ENCODE measurements at regions not wholly inside any gene's neighbourhood (a gene's known extent, or its start where the extent isn't known, plus 50 kb on each side); places are given as distances from the start of the nearest gene placed in this dataset.

DNA sequence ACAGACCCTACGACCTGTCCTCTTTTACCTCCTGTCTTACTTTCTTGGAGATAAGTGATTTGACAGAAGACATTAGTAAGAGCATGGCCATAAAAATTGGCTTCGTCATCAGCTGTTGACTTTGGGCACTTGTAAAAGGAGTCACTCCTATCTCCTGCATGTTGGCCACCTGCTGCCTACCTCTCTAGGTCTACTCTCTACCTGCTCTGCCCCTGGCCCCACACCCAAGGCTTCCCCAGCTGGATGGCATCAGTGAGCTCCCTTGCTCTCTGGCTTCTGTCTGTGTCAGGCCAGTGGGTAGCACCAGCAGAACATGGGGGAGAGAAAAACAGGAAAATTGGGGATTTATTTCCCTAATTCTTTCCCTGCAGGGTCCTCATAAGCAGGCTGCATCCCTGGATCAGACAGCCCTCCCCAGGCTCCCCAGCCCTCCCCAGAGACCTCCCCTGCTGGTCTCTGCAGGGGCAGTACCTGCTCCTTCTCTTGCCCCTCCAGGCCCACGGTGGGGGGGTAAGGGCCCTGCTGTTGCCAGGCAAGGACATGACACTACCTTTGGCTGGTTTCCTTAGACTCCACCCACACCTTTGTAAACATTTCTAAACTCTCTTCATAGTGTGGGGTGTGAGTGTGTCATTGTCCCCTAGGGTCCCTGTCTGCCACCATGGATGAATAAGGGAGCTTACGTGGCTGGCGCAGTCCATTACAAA is 157.0 kb upstream of the NECTIN1 start:
- intact Hi-C loops (cut with micrococcal nuclease) = no loop called here
- Mint-ChIP-seq H3K27me3 (ENCODE audit: low read depth) (peaks cover 5% of the 10 kb centered on the region), H3K4me1 (ENCODE audit: low read depth) (no peaks in the 10 kb centered on the region), H3K4me3 (no peak overlapping the region), H3K27ac (no peak overlapping the region), H3K9me3 (no peaks in the 10 kb centered on the region), H3K36me3 (ENCODE audit: low read depth) (no peaks in the 10 kb centered on the region)
- DNase-seq = no peak
- CTCF ChIA-PET = no interaction called here

- Mint-ChIP-seq H3K4me1 (ENCODE audit: low read depth) (no peaks in the 10 kb centered on the region), H3K4me3 (no peak overlapping the region), H3K27ac (no peak overlapping the region), H3K9me3 (no peaks in the 10 kb centered on the region), H3K36me3 (ENCODE audit: low read depth) (no peaks in the 10 kb centered on the region), H3K27me3 (ENCODE audit: low read depth) (peaks cover 5% of the 10 kb centered on the region)
- CTCF ChIA-PET = no interaction called here
- intact Hi-C loops (cut with micrococcal nuclease) = no loop called here
- no peak for DNase-seq
Measured at GRCh38 chr11:119885067-119885466, 156.1 kb upstream of the NECTIN1 start.

DNA sequence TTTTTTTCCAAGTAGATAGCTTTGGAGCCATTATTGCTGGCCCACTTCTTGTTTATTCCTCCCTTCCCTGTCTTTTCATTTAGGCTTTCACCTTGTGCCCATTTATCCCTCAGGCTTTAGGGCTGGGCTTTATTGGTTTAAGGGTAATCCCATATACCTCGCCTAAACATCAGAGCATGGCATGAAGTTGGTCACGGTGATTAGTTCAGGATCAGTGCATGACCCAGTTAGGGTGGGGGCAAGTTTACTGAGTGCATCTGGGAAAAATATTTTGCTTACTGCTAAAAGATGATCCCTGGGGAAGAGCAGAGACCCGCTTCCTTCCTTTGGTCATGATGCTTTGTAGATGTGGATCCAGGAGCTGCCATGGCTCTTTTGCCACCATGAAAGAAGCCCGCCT is 153.3 kb upstream of the NECTIN1 start:
- Mint-ChIP-seq H3K9me3 (no peaks in the 10 kb centered on the region), H3K4me1 (ENCODE audit: low read depth) (no peaks in the 10 kb centered on the region), H3K27ac (no peak overlapping the region), H3K27me3 (ENCODE audit: low read depth) (peaks cover 9% of the 10 kb centered on the region), H3K4me3 (no peak overlapping the region), H3K36me3 (ENCODE audit: low read depth) (no peaks in the 10 kb centered on the region)
- DNase-seq = no peak
- CTCF ChIA-PET = no interaction called here
- intact Hi-C loops (cut with micrococcal nuclease) = no loop called here

DNA sequence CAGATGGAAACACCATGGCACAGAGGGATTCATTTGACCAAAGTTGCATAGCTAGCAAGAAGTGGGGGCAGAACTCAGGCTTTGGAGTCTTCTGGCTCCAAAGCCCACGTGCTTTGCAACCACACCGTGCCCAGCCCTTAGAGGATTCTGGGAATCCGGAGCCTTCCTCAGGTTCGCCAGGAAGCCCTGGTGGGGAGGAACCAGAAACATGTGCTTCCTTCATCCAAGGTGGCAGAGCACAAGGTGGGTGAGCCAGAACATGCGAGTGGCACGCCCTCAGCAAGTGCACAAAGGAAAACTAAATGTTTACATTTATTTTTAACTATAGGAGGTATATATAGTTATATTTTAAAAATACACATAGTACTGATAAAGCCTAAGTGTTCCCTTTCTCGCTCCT is 151.9 kb upstream of the NECTIN1 start:
- intact Hi-C loops (cut with micrococcal nuclease) = no loop called here
- H3K4me1 Mint-ChIP-seq (ENCODE audit: low read depth) = no peaks in the 10 kb centered on the region
- no peak for DNase-seq
- no peak overlapping the region for H3K4me3 Mint-ChIP-seq
- H3K27ac Mint-ChIP-seq = no peak overlapping the region
- no peaks in the 10 kb centered on the region for H3K9me3 Mint-ChIP-seq
- H3K36me3 Mint-ChIP-seq (ENCODE audit: low read depth) = no peaks in the 10 kb centered on the region
- CTCF ChIA-PET = no interaction called here
- peaks cover 9% of the 10 kb centered on the region for H3K27me3 Mint-ChIP-seq (ENCODE audit: low read depth)

DNA sequence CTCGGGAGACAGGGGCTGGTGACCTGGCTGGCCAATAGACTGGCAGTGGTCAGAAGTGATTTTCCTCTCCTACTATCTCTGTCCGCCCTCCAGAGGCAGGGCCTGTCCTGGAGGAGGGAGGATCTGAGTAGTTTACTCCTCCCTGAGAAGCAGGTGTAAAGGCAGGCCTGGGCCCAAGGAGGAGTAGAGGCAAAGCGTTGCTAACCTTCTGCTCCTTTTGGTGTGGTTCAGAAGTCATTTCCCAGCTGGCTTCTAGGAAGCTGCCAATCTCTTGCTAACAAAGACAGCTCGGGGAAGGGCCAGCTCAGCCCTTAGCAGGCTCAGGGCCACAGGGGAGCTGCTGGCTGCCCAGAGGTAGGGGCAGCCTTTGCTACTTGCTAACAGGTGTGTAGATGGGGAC is 151.1 kb upstream of the NECTIN1 start:
- H3K27me3 Mint-ChIP-seq (ENCODE audit: low read depth) = peaks cover 6% of the 10 kb centered on the region
- H3K9me3 Mint-ChIP-seq = no peaks in the 10 kb centered on the region
- no peaks in the 10 kb centered on the region for H3K36me3 Mint-ChIP-seq (ENCODE audit: low read depth)
- H3K27ac Mint-ChIP-seq = no peak overlapping the region
- CTCF ChIA-PET = no interaction called here
- H3K4me3 Mint-ChIP-seq = no peak overlapping the region
- DNase-seq = no peak
- intact Hi-C loops (cut with micrococcal nuclease) = no loop called here
- H3K4me1 Mint-ChIP-seq (ENCODE audit: low read depth) = no peaks in the 10 kb centered on the region

DNA sequence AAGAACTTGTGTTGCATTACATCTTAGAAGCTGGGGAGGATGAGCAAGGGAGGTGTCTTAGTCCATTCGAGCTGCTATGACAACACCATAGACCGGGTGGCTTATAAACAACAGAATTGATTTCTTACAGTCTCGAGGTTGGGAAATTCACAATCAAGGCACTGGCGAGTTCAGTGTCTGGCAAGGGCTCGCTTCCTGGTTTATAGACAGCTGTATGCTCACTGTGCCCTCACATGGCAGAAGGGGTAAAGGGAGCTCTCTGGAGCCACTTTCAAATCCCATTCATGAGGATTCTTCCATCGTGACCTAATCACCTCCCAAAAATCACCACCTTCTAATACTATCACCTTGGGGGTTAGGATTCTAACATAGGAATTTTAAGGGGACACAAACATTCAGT is 150.0 kb upstream of the NECTIN1 start:
- intact Hi-C loops (cut with micrococcal nuclease) = no loop called here
- H3K27ac Mint-ChIP-seq = no peak overlapping the region
- DNase-seq = no peak
- peaks cover 8% of the 10 kb centered on the region for H3K27me3 Mint-ChIP-seq (ENCODE audit: low read depth)
- CTCF ChIA-PET = no interaction called here
- no peak overlapping the region for H3K4me3 Mint-ChIP-seq
- no peaks in the 10 kb centered on the region for H3K9me3 Mint-ChIP-seq
- H3K4me1 Mint-ChIP-seq (ENCODE audit: low read depth) = no peaks in the 10 kb centered on the region
- no peaks in the 10 kb centered on the region for H3K36me3 Mint-ChIP-seq (ENCODE audit: low read depth)

- DNase-seq = no peak
- CTCF ChIA-PET = no interaction called here
- Mint-ChIP-seq H3K4me3 (no peak overlapping the region), H3K9me3 (no peaks in the 10 kb centered on the region), H3K4me1 (ENCODE audit: low read depth) (no peaks in the 10 kb centered on the region), H3K36me3 (ENCODE audit: low read depth) (no peaks in the 10 kb centered on the region), H3K27ac (no peak overlapping the region), H3K27me3 (ENCODE audit: low read depth) (peaks cover 9% of the 10 kb centered on the region)
- intact Hi-C loops (cut with micrococcal nuclease) = no loop called here
Measured at GRCh38 chr11:119876841-119877240, 147.8 kb upstream of the NECTIN1 start.

DNA sequence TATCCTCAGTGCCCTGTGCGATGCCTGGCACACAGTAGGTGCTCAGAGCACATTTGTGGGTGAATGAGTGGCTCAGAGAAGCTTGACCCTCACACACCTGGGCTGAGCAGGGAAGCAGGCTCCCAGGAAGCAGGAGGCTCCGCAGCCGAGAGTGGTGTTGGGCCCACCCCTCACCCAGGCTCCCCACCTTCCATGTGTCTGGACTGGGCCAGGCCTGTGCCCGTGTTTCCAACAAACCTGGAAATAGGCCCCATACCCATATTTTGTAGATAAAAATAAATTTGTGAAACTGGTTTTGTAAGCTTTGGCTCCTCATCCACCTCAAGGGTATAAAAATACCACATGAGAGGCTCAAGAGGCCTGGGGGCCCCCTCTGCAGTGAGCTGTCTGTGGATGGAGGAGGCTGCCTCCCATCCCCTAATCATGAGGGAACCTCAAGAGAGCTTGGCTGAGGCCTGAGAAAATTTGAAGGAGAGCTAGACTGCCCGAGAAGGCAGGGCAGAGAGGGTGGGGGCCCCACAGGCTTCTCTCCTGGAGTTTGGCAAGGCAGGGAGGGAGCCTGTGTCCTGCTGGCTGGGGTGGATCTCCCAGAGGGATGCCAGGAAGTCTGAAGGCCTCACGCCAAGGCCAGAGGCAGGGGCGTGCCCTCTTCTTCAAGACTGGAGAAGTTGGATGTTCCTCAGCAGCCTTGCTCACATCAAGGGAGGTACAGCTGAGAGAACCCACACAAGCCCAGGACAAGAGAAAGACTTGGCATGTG is 147.0 kb upstream of the NECTIN1 start:
- Mint-ChIP-seq H3K4me1 (ENCODE audit: low read depth) (no peaks in the 10 kb centered on the region), H3K27ac (no peak overlapping the region), H3K36me3 (ENCODE audit: low read depth) (no peaks in the 10 kb centered on the region), H3K27me3 (ENCODE audit: low read depth) (peaks cover 9% of the 10 kb centered on the region), H3K9me3 (no peaks in the 10 kb centered on the region), H3K4me3 (no peak overlapping the region)
- no peak for DNase-seq
- intact Hi-C loops (cut with micrococcal nuclease) = no loop called here
- CTCF ChIA-PET = no interaction called here

- Mint-ChIP-seq H3K4me3 (no peak overlapping the region), H3K4me1 (ENCODE audit: low read depth) (no peaks in the 10 kb centered on the region), H3K36me3 (ENCODE audit: low read depth) (no peaks in the 10 kb centered on the region), H3K9me3 (no peaks in the 10 kb centered on the region), H3K27ac (no peak overlapping the region), H3K27me3 (ENCODE audit: low read depth) (peaks cover 9% of the 10 kb centered on the region)
- intact Hi-C loops (cut with micrococcal nuclease) = no loop called here
- CTCF ChIA-PET = no interaction called here
- no peak for DNase-seq
Measured at GRCh38 chr11:119874660-119875238, 145.7 kb upstream of the NECTIN1 start.

DNA sequence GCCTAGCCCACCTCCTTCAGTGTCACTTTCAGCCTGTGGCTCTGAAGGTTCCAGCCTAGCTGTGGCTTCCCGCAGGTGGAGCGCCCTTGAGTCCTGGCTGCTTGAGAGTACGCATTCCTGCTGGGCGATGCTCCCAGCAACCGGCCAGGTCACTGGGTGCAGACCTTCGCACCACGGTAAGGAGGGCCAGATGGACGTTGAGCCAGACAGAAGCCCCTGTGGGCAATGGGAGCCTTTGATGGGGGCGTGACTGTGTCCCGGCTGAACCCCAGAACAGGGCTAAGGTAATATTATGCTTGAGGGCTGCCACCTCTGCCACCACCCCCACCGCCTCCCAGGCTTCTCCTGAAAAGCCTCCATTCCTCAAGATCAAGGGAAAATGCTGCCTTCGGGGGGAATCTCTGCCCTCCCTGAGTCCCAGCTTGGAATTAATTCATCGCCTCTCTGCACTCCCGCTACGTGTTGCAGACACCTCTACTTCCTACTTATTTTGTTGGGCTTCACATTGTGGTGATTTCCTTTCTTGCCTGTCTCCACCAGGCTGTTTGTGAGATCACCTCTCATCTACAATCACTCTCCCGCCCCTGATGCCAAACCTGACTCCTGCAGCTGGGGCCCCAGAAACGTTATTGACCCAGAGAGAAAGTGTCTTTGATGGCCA is 144.9 kb upstream of the NECTIN1 start:
- Mint-ChIP-seq H3K4me3 (no peak overlapping the region), H3K27ac (no peak overlapping the region), H3K36me3 (ENCODE audit: low read depth) (no peaks in the 10 kb centered on the region), H3K9me3 (no peaks in the 10 kb centered on the region), H3K27me3 (ENCODE audit: low read depth) (peaks cover 9% of the 10 kb centered on the region), H3K4me1 (ENCODE audit: low read depth) (no peaks in the 10 kb centered on the region)
- CTCF ChIA-PET = no interaction called here
- DNase-seq = no peak
- intact Hi-C loops (cut with micrococcal nuclease) = no loop called here

DNA sequence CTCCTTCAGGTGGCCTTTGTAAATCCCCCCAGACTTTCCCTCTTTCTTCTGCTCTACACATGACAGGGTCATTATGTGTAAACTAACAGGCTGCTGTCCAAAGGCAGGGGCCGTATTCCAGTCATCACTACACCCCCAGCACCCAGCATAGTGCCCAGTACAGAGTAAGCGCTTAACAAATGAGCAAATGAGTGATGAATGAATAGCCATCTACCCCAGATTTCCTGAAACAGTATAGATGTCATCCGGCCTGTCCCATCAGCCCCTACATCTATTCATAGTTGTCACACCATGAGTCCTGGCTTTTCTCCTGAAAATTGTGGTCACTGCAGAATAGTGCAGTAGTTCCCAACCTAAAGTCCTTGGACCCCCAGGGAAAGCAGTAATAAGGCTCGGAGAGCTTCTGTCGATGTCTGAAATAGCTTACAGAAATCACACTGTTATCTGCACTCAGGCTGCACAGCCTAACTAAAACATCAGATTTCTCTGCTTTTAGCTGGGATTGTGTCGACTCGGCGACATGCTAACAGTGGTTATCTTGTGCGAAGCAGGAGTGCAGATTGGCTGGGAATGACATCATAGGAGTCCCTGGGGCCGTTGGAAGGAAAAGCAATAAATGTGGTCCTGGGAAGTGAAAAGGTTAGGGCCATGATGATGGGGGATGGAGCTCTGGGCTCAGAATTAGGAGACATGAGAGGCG is 143.8 kb upstream of the NECTIN1 start:
- H3K9me3 Mint-ChIP-seq = no peaks in the 10 kb centered on the region
- H3K36me3 Mint-ChIP-seq (ENCODE audit: low read depth) = no peaks in the 10 kb centered on the region
- DNase-seq = no peak
- no peak overlapping the region for H3K4me3 Mint-ChIP-seq
- CTCF ChIA-PET = no interaction called here
- no peak overlapping the region for H3K27ac Mint-ChIP-seq
- peaks cover 9% of the 10 kb centered on the region for H3K27me3 Mint-ChIP-seq (ENCODE audit: low read depth)
- intact Hi-C loops (cut with micrococcal nuclease) = no loop called here
- H3K4me1 Mint-ChIP-seq (ENCODE audit: low read depth) = no peaks in the 10 kb centered on the region

DNA sequence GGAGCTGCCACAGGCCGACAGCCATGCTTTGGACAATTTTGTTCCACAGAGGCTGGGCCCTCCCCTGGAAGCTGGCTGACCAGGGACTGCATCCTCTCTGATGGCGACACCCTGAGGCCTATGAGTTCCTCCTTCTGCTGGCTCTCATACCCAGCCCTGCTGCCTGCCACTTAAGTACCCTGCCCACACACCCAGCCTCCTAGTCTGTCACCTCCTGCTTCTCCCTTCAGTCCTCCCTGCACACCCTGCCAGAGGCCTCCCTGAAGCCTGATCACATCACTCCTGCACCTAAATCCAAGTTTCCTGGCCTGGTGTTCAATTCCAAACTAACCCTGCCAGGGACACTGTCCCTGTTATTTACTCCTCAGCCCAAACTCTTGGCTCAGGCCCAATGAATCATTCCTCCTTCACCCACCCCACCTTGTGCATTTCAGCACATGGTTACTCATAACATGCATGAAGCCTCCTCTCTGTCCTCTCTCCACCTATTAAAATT is 136.7 kb upstream of the NECTIN1 start:
- Mint-ChIP-seq H3K36me3 (ENCODE audit: low read depth) (no peaks in the 10 kb centered on the region), H3K4me3 (no peak overlapping the region), H3K27me3 (ENCODE audit: low read depth) (peaks cover 10% of the 10 kb centered on the region), H3K9me3 (no peaks in the 10 kb centered on the region), H3K4me1 (ENCODE audit: low read depth) (no peaks in the 10 kb centered on the region), H3K27ac (no peak overlapping the region)
- intact Hi-C loops (cut with micrococcal nuclease) = no loop called here
- CTCF ChIA-PET = no interaction called here
- no peak for DNase-seq
